Trophoblast cell (in vitro differentiated cells and primary cell): ENCODE measurements at regions not wholly inside any gene's neighbourhood (a gene's known extent, or its start where the extent isn't known, plus 50 kb on each side); places are given as distances from the start of the nearest gene placed in this dataset.
"Not testable (repeated sequence)": the region's sequence is repeated elsewhere in the genome, so short reads cannot be mapped to it uniquely, and the experiment has no call there.

Experiments used
- DNase-seq, 2 donors: peaks; one replicate each; pipeline ENCODE4 v3.0.0-alpha.2; 2016
- H2AFZ ChIP-seq: 2 replicates; pipeline ENCODE4 v1.6.1; 2013; ENCODE audit warnings: low read length, moderate library complexity, mild to moderate bottlenecking; ENCODE audit not compliant: insufficient read depth, poor library complexity
- H2AK5ac ChIP-seq: 2 replicates; pipeline ENCODE4 v1.6.1; 2013; ENCODE audit warnings: mild to moderate bottlenecking, low read length
- H2BK120ac ChIP-seq: 2 replicates; pipeline ENCODE4 v1.6.1; 2013; ENCODE audit warnings: low read length, mild to moderate bottlenecking, moderate library complexity; ENCODE audit not compliant: insufficient read depth, poor library complexity
- H2BK12ac ChIP-seq: 2 replicates; pipeline ENCODE4 v1.6.1; 2013; ENCODE audit warnings: mild to moderate bottlenecking, low read length, moderate library complexity
- H2BK5ac ChIP-seq: 2 replicates; pipeline ENCODE4 v1.6.1; 2013; ENCODE audit warnings: low read length, low read depth, moderate library complexity, mild to moderate bottlenecking; ENCODE audit not compliant: poor library complexity
- H3K14ac ChIP-seq: 2 replicates; pipeline ENCODE4 v1.6.1; 2013; ENCODE audit warnings: mild to moderate bottlenecking, low read length
- H3K18ac ChIP-seq: 2 replicates; pipeline ENCODE4 v1.6.1; 2013; ENCODE audit warnings: mild to moderate bottlenecking, low read length
- H3K23ac ChIP-seq: 2 replicates; pipeline ENCODE4 v1.6.1; 2013; ENCODE audit warnings: low read length
- H3K27ac ChIP-seq: 2 replicates; pipeline ENCODE4 v1.5.1; 2013; ENCODE audit warnings: low read depth, mild to moderate bottlenecking, inconsistent platforms, low read length, moderate library complexity
- H3K27me3 ChIP-seq: 2 replicates; pipeline ENCODE4 v1.6.1; 2013; ENCODE audit warnings: inconsistent platforms, mild to moderate bottlenecking, low read length, moderate library complexity; ENCODE audit not compliant: insufficient read depth
- H3K36me3 ChIP-seq, 2 experiments: 1 replicate in 1 of 2; 2 replicates in 1 of 2; pipeline ENCODE4 v1.6.1; 2013; ENCODE audit warnings: low read length in 2 of 2, mild to moderate bottlenecking in 2 of 2, moderate library complexity in 1 of 2; ENCODE audit not compliant: insufficient read depth in 2 of 2, control insufficient read depth in 1 of 2
- H3K4ac ChIP-seq: 2 replicates; pipeline ENCODE4 v1.6.1; 2013; ENCODE audit warnings: low read depth, mild to moderate bottlenecking, low read length, moderate library complexity
- H3K4me1 ChIP-seq, 2 experiments: 1 replicate in 1 of 2; 2 replicates in 1 of 2; pipeline ENCODE4 v1.6.1; 2013; ENCODE audit warnings: low read length in 2 of 2, mild to moderate bottlenecking in 2 of 2, moderate library complexity in 1 of 2; ENCODE audit not compliant: insufficient read depth in 2 of 2, control insufficient read depth in 1 of 2
- H3K4me2 ChIP-seq: 2 replicates; pipeline ENCODE4 v1.6.1; 2013; ENCODE audit warnings: inconsistent platforms, mild to moderate bottlenecking, low read length, moderate library complexity
- H3K4me3 ChIP-seq: 2 replicates; pipeline ENCODE4 v1.5.1; 2013; ENCODE audit warnings: mild to moderate bottlenecking, low read depth, low read length, inconsistent platforms
- H3K79me1 ChIP-seq: one replicate; pipeline ENCODE4 v1.6.1; 2013; ENCODE audit warnings: low read length
- H3K79me2 ChIP-seq: 2 replicates; pipeline ENCODE4 v1.6.1; 2013; ENCODE audit warnings: low read length, mild to moderate bottlenecking; ENCODE audit not compliant: control insufficient read depth, insufficient read depth, poor library complexity
- H3K9ac ChIP-seq: 2 replicates; pipeline ENCODE4 v1.6.1; 2013; ENCODE audit warnings: mild to moderate bottlenecking, low read length
- H3K9me3 ChIP-seq: 2 replicates; pipeline ENCODE4 v1.6.1; 2013; ENCODE audit warnings: low read depth, mild to moderate bottlenecking, control low read depth, inconsistent platforms, low read length; ENCODE audit not compliant: insufficient read depth
- H4K12ac ChIP-seq: 2 replicates; pipeline ENCODE4 v1.6.1; 2013; ENCODE audit warnings: low read depth, mild to moderate bottlenecking, low read length, moderate library complexity
- H4K8ac ChIP-seq: 2 replicates; pipeline ENCODE4 v1.6.1; 2013; ENCODE audit warnings: low read depth, mild to moderate bottlenecking, low read length, moderate library complexity
- H4K91ac ChIP-seq: one replicate; pipeline ENCODE4 v1.6.1; 2013; ENCODE audit warnings: low read depth, mild to moderate bottlenecking, low read length, moderate library complexity
- WGBS: extraction: QIAGEN DNeasy Blood & Tissue Kit; methylation state at CpG from one replicate; pipeline ENCODE4 v1.1.7; 2013; ENCODE audit warnings: missing lambda C conversion rate; ENCODE audit not compliant: insufficient read length, insufficient coverage; ENCODE audit errors: extremely low coverage; 5-methylcytosine and 5-hydroxymethylcytosine counted together

DNA sequence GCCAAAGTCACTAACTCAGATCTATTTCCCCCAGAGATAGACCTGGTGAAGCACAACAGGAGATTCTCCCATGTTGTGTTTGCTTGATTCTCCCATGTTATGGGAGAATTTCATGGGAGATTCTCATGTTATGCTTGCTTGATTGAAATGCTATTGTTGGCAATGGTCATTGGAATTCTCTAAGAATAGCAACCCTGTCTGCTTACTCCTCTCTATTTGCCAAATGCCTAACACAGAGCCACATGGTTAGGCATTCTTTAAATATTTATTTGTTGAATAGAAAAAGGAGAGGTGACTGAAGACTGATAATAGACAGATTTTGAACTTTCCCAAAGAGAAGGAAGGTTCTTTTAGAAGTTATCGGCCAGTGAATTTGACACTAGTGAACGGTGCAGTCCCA, 111.5 kb upstream of the MPHOSPH6 start:
- Histone ChIP-seq H3K27ac (no peak overlapping the region), H3K9me3 (no peaks in the 10 kb centered on the region), H4K91ac (no peak overlapping the region), H3K9ac (no peak overlapping the region), H4K12ac (no peak overlapping the region), H3K4me3 (no peak overlapping the region), H3K4me2 (no peak overlapping the region), H3K36me3 (no peaks in the 10 kb centered on the region), H3K79me1 (no peaks in the 10 kb centered on the region), H3K23ac (no peak overlapping the region), H3K4ac (no peak overlapping the region), H2AFZ (no peak overlapping the region), H3K79me2 (no peaks in the 10 kb centered on the region), H2BK12ac (no peak overlapping the region), H2BK5ac (no peak overlapping the region), H4K8ac (no peak overlapping the region), H2BK120ac (no peak overlapping the region), H3K27me3 (no peaks in the 10 kb centered on the region), H3K4me1 (no peaks in the 10 kb centered on the region), H3K14ac (no peak overlapping the region), H3K18ac (no peak overlapping the region), H2AK5ac (no peak overlapping the region)
- no CpG with 5 or more reads among the region's 2 CpGs for WGBS
- DNase-seq = no peak

DNA sequence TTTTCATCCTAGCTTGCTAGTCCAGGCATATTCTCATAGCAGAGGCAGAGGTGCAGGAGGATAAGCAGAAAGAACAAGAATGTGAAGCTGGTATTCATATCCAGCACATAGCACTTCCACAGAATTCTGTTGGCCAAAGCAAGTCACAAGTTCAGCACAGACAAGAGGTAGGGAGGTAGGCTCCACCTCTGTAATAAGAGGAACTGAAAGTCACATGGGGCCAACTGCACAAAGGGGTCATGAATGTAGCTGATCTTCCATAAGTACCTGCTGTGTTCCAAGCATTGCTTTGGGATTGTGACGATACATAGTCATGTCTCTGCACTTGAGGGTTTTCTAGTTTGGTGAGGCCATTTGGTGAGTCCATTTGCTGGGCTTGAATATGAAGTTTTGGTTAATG, 110.8 kb upstream of the MPHOSPH6 start:
- no peak overlapping the region for H3K4me2 ChIP-seq
- H3K27ac ChIP-seq = no peak overlapping the region
- no peak overlapping the region for H2AFZ ChIP-seq
- WGBS = no CpG with 5 or more reads among the region's 1 CpG
- no peak overlapping the region for H3K9ac ChIP-seq
- no peak overlapping the region for H2BK5ac ChIP-seq
- no peak overlapping the region for H3K23ac ChIP-seq
- H2BK120ac ChIP-seq = no peak overlapping the region
- no peak overlapping the region for H2BK12ac ChIP-seq
- no peak overlapping the region for H3K14ac ChIP-seq
- no peak overlapping the region for H3K4ac ChIP-seq
- H3K79me2 ChIP-seq = no peaks in the 10 kb centered on the region
- no peak overlapping the region for H3K4me3 ChIP-seq
- H3K27me3 ChIP-seq = no peaks in the 10 kb centered on the region
- H3K18ac ChIP-seq = no peak overlapping the region
- H3K36me3 ChIP-seq = no peaks in the 10 kb centered on the region
- H4K8ac ChIP-seq = no peak overlapping the region
- no peak overlapping the region for H4K12ac ChIP-seq
- H2AK5ac ChIP-seq = no peak overlapping the region
- H4K91ac ChIP-seq = no peak overlapping the region
- no peaks in the 10 kb centered on the region for H3K9me3 ChIP-seq
- no peaks in the 10 kb centered on the region for H3K79me1 ChIP-seq
- no peak for DNase-seq
- no peaks in the 10 kb centered on the region for H3K4me1 ChIP-seq

DNA sequence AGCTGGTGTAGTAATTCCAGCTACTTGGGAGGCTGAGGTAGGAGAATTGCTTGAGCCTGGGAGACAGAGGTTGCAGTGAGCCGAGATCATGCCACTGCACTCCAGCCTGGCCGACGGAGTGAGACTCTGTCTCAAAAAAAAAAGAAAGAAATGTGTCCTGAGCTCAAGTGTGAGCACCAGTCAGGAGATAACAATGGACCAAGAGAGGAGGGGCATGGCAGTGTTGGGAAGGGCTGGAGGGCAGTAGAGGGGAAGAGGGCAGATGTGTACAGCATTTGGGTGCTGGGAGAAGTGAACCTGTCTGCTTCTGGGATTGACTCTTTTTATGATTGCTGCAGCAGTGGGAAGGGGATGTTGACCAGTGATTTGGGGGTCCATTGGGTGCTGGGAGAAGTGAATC, 105.3 kb upstream of the MPHOSPH6 start:
- H3K4me3 ChIP-seq, H4K8ac ChIP-seq, H3K27ac ChIP-seq, H4K12ac ChIP-seq, H2BK12ac ChIP-seq, H3K4me2 ChIP-seq, H2AK5ac ChIP-seq, H2BK120ac ChIP-seq, DNase-seq, H2BK5ac ChIP-seq, H3K4me1 ChIP-seq, H2AFZ ChIP-seq, H3K18ac ChIP-seq, H3K9ac ChIP-seq, H4K91ac ChIP-seq, H3K79me1 ChIP-seq, H3K79me2 ChIP-seq, H3K4ac ChIP-seq, H3K14ac ChIP-seq, H3K27me3 ChIP-seq, H3K9me3 ChIP-seq, H3K36me3 ChIP-seq, H3K23ac ChIP-seq: not testable (repeated sequence)
- no CpG with 5 or more reads among the region's 3 CpGs for WGBS

DNA sequence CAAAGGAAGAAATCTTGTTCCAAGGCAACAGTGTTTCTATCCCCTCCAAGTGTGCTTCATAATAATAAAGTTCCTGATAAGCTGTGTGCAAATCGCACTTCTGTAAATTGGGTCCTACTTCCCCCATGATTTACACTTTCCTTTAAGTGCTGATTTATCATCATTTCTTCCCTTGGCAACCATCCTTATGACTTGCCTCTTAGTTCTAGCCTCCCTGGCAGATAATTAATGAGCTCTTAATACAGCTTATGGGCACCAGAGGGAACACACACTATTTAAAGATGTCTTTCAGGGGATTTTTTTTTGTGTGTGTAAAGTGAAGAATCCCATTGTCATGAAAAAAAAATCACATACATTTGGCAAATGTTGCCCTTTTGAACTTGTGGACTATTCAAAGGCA, 101.6 kb upstream of the MPHOSPH6 start:
- no peaks in the 10 kb centered on the region for H3K79me1 ChIP-seq
- no peak overlapping the region for H3K4me2 ChIP-seq
- no peaks in the 10 kb centered on the region for H3K4me1 ChIP-seq
- H3K4me3 ChIP-seq = no peak overlapping the region
- no peaks in the 10 kb centered on the region for H3K9me3 ChIP-seq
- no peak overlapping the region for H2BK5ac ChIP-seq
- no peak overlapping the region for H2BK120ac ChIP-seq
- no peaks in the 10 kb centered on the region for H3K36me3 ChIP-seq
- no CpG with 5 or more reads among the region's 1 CpG for WGBS
- no peak overlapping the region for H3K23ac ChIP-seq
- H3K27me3 ChIP-seq = no peaks in the 10 kb centered on the region
- H3K9ac ChIP-seq = no peak overlapping the region
- no peaks in the 10 kb centered on the region for H3K79me2 ChIP-seq
- no peak overlapping the region for H3K4ac ChIP-seq
- no peak overlapping the region for H3K14ac ChIP-seq
- H4K12ac ChIP-seq = no peak overlapping the region
- no peak overlapping the region for H2BK12ac ChIP-seq
- H3K18ac ChIP-seq = no peak overlapping the region
- no peak for DNase-seq
- no peak overlapping the region for H2AK5ac ChIP-seq
- no peak overlapping the region for H3K27ac ChIP-seq
- H4K8ac ChIP-seq = no peak overlapping the region
- H2AFZ ChIP-seq = no peak overlapping the region
- H4K91ac ChIP-seq = no peak overlapping the region
